GM19238 (cell line): ENCODE measurements at regions not wholly inside any gene's neighbourhood (a gene's known extent, or its start where the extent isn't known, plus 50 kb on each side); places are given as distances from the start of the nearest gene placed in this dataset.

Experiments used
- DNase-seq: peaks from one replicate; pipeline ENCODE4 v3.0.0; 2011; ENCODE audit warnings: low spot score; ENCODE audit not compliant: insufficient read length

GRCh38 chr18:38421021-38421420 is 855.4 kb upstream of the CELF4 start:
- no peak for DNase-seq

- no peak for DNase-seq
Observed at GRCh38 chr18:38420611-38421010, 855.0 kb upstream of the CELF4 start.

GRCh38 chr18:38415811-38416210 is 850.2 kb upstream of the CELF4 start:
- no peak for DNase-seq

- no peak for DNase-seq
Observed at GRCh38 chr18:38413193-38413592, 847.6 kb upstream of the CELF4 start.

GRCh38 chr18:38406607-38407006 is 841.0 kb upstream of the CELF4 start:
- no peak for DNase-seq

- DNase-seq = no peak
Observed at GRCh38 chr18:38402509-38402908, 836.9 kb upstream of the CELF4 start.

GRCh38 chr18:38397094-38397493 is 831.5 kb upstream of the CELF4 start:
- no peak for DNase-seq

GRCh38 chr18:38386146-38386545 is 820.5 kb upstream of the CELF4 start:
- DNase-seq = no peak

- no peak for DNase-seq
Observed at GRCh38 chr18:38369772-38370690, 804.4 kb upstream of the CELF4 start.

- no peak for DNase-seq
Observed at GRCh38 chr18:38368886-38369285, 803.3 kb upstream of the CELF4 start.

- DNase-seq = no peak
Observed at GRCh38 chr18:38368246-38368645, 802.6 kb upstream of the CELF4 start.

GRCh38 chr18:38367473-38367872 is 801.9 kb upstream of the CELF4 start:
- no peak for DNase-seq

- DNase-seq = no peak
Observed at GRCh38 chr18:38362286-38362792, 796.7 kb upstream of the CELF4 start.

- DNase-seq = no peak
Observed at GRCh38 chr18:38358805-38359657, 793.4 kb upstream of the CELF4 start.

GRCh38 chr18:38353149-38353548 is 787.6 kb upstream of the CELF4 start:
- no peak for DNase-seq

- DNase-seq = no peak
Observed at GRCh38 chr18:38350141-38350540, 784.5 kb upstream of the CELF4 start.

GRCh38 chr18:38330573-38330972 is 765.0 kb upstream of the CELF4 start:
- DNase-seq = no peak

GRCh38 chr18:38329145-38329544 is 763.5 kb upstream of the CELF4 start:
- no peak for DNase-seq

GRCh38 chr18:38322206-38322605 is 756.6 kb upstream of the CELF4 start:
- no peak for DNase-seq

- no peak for DNase-seq
Observed at GRCh38 chr18:38321262-38321661, 755.7 kb upstream of the CELF4 start.

- DNase-seq = no peak
Observed at GRCh38 chr18:38318416-38318815, 752.8 kb upstream of the CELF4 start.

GRCh38 chr18:38313831-38314230 is 748.2 kb upstream of the CELF4 start:
- no peak for DNase-seq
